GM19324 (cell line): ENCODE measurements at regions not wholly inside any gene's neighbourhood (a gene's known extent, or its start where the extent isn't known, plus 50 kb on each side); places are given as distances from the start of the nearest gene placed in this dataset.
"Not testable (repeated sequence)": the region's sequence is repeated elsewhere in the genome, so short reads cannot be mapped to it uniquely, and the experiment has no call there.

ENCODE experiments used
- ATAC-seq: cut with Tn5 transposase; IDR thresholded peaks from one replicate; pipeline ENCODE4 v1.9.1; 2021; ENCODE audit warnings: mild to moderate bottlenecking, moderate library complexity; ENCODE audit not compliant: unreplicated experiment, low FRiP score

DNA sequence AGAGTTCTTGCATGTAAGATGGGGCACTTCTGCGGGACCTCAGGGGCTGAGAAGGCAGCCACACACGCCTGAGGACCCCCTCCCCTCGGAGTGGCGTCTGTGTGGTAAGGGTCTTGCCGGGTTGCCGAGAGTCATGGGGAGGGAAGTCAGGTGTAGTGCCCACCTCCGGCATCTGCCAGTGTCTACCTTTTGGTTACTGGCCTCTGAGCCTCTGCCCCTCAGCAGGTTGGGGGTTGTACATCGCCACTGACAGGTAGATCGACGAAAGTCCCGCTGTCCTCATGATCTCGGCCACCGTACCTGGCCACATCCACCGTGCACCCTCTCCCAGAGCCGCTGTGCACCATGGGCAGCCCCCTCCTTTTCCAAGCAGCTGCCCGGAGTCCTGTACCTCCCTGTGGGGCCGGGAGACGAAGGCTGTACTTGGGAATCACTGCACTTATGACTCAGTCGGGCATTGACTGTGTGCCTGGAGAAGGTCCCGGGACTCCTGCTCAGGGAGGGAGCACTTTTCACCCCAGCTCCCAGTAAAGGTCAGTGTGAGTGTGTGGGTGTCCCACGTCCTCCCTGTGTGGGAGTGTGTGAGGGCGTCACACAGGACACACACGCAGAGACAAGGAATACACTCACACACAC, 332.4 kb upstream of the MYT1L start:
- ATAC-seq = no peak

- no peak for ATAC-seq
Observed at GRCh38 chr2:2662847-2663356, 331.8 kb upstream of the MYT1L start.

DNA sequence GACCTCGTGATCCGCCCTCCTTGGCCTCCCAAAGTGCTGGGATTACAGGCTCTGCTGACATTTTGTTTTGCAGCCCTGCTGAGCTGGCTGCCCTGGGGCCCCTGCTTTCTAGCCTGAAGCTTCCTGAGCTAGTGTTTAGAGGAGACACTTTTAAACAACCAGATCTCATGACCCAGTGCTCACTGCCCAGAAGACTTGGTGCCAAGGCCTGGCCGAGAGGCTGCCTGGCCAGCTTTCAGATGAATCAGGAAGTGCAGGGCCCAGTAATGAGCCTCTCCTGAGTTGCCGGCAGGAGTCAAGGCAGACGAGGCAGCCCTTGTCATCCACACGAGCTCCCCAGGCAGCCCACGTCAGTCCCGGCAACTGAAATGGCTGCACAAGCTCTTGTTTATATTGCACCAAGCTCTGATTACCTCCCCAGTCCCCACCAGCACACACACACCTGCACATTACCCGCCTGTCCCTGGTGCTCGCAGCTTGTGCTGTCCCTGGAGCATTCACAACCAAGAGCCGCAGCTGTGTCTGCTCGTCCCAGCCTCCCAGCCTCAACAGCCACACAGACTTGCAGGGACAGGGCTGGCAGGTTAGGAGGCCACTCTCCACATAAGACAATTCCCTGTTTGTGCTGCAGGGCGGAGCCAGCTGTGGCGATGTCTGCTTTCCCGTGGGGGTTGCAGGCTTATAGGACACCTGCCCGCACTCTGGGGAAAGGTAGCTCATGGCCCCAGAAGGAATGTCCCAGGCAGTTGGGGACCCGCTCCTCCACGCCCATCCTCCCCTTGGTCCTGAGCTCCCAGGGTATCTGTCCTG, 331.2 kb upstream of the MYT1L start:
- no peak for ATAC-seq

- no peak for ATAC-seq
Observed at GRCh38 chr2:2660789-2661355, 329.8 kb upstream of the MYT1L start.

DNA sequence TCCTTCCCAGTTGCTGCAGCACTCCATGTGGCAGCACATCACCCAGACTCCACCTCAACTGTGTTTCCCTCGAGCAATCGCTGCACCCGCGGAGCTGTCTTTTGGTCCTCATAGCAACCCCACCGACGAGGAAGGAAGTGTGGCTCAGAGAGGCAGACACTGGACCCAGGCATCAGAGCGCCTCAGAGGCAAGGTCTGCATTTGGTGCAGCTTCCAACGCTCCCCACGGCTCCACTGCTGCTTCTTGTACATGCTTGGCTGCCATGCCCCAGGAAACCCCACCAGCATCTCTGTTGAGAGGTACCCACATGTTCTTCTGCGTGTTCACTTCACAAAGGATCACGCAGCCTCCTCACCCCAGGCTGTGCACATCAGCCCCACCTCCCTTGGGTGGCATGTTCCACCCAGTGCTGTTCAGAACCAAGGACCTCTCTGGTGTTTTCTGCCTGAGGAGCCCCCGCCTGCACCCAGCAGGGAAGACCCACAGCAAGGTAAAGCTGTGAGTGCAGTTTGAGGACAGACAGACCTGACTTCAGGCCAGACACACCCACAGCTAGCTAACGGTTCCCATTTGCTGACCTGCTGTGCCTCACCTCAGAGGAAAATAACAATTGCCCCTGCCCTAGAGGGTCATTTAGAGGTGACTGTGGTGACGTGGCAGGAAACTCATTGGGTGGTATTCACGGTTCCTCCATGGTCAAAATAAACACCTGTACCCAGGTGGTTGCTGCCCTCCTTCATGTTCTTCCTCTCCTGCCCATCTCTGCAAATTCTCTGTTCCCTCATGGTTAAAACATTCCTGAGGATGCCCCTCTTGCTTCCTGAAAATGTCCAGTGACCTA, 326.3 kb upstream of the MYT1L start:
- no peak for ATAC-seq

GRCh38 chr2:2656115-2657011, 325.3 kb upstream of the MYT1L start:
- ATAC-seq = no peak

DNA sequence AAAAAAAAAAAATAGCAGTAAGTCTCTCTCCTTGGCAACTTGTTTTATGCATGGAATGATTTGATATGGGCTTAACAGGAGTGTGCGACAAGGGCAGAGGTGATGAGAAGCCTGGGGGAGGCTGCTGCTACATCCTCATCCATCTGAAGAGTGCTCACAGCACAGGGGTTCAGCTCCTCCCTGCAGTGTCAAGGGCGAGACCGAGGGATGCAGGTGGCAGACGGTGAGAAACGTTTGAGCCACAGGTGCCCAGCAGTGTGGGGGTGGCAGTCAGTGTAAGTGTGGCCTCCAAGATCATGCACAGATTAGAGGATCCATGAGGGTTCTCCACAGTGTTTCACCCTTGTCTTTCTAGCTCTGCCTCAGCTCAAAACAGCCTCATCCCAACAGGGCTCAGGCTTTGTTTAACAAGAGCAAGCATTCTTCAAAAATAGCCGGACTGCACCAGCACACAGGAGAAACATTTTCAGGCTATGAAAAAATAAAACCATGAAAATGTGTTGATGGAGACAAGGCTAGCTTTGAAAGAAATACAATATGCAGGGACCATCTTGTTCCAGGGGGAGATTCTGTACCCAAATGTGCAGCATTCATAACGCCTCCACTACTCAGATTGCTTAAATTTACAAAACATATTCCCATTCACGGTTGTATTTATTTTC, 324.5 kb upstream of the MYT1L start:
- no peak for ATAC-seq

DNA sequence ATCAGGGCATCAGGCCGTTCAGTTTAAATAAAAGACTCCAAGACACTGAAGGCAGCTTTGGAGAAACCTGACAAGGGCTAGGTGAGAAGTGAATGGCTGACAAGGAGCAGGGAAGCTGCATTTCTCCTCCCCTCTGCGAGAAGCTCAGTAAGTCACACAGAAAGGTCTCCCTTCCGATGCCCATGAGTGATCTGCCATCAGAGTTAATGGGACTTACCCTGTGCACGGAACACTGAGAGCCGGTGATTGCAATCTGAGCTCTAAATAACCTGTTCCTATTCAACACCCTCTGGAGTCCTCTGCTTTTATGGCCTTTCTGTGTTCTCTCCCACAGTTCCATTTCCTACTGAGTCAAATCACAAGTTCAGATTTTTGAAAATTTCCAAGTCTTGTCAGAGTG, 322.2 kb upstream of the MYT1L start:
- no peak for ATAC-seq

DNA sequence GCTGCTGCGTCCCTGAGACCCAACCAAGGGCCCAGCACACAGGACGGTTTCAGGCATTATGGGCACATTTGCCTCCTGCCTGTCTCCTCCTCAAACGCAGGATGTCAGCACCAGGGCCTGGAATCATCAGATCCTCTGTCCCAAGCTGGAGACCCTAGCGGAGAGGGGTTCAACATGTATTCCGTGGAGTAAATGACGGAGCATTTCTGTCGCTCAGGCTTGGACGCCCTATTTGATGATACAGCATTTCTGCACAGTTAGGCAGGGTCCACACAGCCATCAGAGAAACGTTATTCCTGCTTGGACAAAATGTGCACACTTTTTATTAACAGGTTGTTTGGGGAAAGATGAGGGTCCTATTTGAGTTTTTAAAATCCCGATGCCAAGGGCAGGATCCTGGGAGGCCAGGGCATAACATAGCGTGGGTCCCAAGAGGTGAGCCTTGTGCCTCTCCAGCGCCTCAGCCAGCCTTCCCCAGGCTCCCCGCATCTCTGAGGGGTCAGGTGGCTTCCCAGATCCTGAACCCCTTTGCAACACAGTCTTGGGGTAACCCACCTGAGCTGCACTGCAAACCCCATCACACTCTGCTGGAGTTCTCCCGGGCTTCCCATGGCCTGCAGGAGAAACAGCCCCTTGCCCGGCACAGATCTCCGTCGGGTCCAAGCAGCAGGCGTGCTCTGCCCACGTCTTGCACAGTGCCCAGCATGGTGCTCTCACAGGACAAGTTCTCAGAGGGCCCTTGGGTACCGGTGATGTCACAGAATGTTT, 319.7 kb upstream of the MYT1L start:
- ATAC-seq = no peak

- no peak for ATAC-seq
Observed at GRCh38 chr2:2649109-2650072, 318.3 kb upstream of the MYT1L start.

DNA sequence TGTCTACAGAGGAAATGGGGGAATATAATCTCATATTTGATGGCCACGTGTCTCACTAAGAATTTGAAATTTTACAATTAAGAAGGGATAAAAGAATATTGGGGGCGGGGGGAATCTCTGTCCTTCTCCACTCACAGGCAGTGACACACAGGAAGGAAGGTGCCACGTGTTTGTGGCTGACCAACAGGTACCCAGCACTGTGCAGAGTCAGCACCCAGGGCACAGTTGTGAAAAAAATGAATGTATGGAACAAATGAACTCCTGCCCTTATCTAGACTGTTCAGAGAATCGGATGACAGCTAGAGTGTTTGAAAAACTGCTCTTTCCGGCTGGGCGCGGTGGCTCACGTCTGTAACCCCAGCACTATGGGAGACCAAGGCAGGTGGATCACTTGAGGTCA, 317.0 kb upstream of the MYT1L start:
- ATAC-seq = no peak

DNA sequence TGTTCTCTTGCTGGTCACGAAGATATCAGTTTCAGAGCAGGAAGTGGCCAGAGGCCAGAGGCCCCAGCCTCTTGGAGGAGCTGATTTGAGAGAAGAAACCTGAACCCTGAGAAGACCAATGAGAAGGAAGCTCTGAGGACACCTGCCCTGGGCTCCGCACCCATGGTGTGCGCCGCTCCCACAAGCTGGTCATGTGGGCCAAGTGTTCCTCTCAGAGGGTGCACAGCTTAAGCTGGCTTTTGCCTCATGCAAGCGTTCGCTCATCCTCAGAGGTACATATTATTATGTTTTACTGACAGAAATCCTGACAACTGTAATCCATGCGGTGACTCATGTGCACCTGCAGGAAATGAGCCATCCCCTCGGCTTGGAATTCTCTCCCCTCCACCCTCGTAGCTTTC, 316.1 kb upstream of the MYT1L start:
- no peak for ATAC-seq

DNA sequence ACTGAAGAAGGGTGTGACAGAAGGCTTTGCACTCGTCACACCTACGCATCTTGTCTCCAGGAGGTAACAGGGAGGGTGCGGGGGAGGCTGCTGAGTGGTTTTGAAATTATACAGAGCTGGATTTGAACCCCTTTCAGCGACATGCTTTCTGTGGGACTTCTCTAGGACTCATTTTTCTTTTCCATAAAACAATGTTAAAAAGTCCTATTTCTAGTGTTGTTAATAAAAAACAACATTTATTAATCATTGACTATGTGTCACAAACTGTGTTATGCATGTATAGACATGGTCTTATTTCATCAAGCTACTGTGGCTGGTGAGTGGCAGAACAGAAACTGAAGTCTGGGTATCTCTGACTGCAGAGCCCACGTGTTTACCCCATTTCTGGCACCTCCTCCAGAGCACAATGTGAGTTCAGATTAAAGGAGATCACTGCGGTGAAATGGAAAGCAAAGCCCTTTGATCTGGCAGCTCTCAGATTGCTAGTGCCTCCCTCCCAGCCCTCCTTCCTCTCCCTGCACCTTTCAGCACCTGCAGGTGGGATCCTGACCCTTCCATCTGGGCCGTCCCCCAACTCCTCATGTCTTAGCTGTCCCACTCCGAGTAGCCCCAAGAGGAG, 315.5 kb upstream of the MYT1L start:
- ATAC-seq = no peak

- ATAC-seq = no peak
Observed at GRCh38 chr2:2645162-2645855, 314.2 kb upstream of the MYT1L start.

DNA sequence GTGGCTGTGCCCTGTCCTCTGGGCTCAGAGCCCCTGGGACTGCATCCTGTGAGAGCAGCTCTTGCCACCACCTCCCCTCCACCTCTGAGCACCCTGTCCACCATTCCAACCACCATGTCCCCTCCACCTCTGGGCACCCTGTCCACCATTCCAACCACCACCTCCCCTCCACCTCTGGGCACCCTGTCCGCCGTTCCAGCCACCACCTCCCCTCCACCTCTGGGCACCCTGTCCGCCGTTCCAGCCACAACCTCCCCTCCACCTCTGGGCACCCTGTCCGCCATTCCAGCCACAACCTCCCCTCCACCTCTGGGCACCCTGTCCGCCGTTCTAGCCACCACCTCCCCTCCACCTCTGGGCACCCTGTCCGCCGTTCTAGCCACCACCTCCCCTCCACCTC, 313.7 kb upstream of the MYT1L start:
- ATAC-seq = not testable (repeated sequence)

GRCh38 chr2:2644040-2644439, 313.0 kb upstream of the MYT1L start:
- ATAC-seq = no peak
